ENCODE measurements at regions not wholly inside any gene's neighbourhood (a gene's known extent, or its start where the extent isn't known, plus 50 kb on each side); places are given as distances from the start of the nearest gene placed in this dataset.

GRCh38 chr9:18114559-18115475 is 359.1 kb upstream of the ADAMTSL1 start:
- intact Hi-C loops (cut with DNase I) = no loop called here
- DNase-seq = peak in 18 of 42 donors; percentile 4 to 52 (median 22)

- intact Hi-C loops (cut with DNase I) = no loop called here
- no peak for DNase-seq
These were observed 355.7 kb upstream of the ADAMTSL1 start for GRCh38 chr9:18118268-18118667.

- intact Hi-C loops (cut with DNase I) = no loop called here
- no peak for DNase-seq
These were observed 351.8 kb upstream of the ADAMTSL1 start for GRCh38 chr9:18122171-18122570.

GRCh38 chr9:18124760-18125159 is 349.2 kb upstream of the ADAMTSL1 start:
- no peak for DNase-seq
- intact Hi-C loops (cut with DNase I) = no loop called here

GRCh38 chr9:18126831-18127498 is 347.0 kb upstream of the ADAMTSL1 start:
- intact Hi-C loops (cut with DNase I) = no loop called here
- no peak for DNase-seq

- intact Hi-C loops (cut with DNase I) = no loop called here
- DNase-seq = no peak
These were observed 346.5 kb upstream of the ADAMTSL1 start for GRCh38 chr9:18127499-18127875.

GRCh38 chr9:18129809-18130334 is 344.1 kb upstream of the ADAMTSL1 start:
- DNase-seq = no peak
- intact Hi-C loops (cut with DNase I) = no loop called here

GRCh38 chr9:18136354-18136994 is 337.5 kb upstream of the ADAMTSL1 start:
- intact Hi-C loops (cut with DNase I) = no loop called here
- no peak for DNase-seq

GRCh38 chr9:18137815-18138214 is 336.1 kb upstream of the ADAMTSL1 start:
- DNase-seq = no peak
- intact Hi-C loops (cut with DNase I) = no loop called here

GRCh38 chr9:18138656-18139055 is 335.3 kb upstream of the ADAMTSL1 start:
- no peak for DNase-seq
- intact Hi-C loops (cut with DNase I) = no loop called here

GRCh38 chr9:18141681-18142080 is 332.3 kb upstream of the ADAMTSL1 start:
- DNase-seq = no peak
- intact Hi-C loops (cut with DNase I) = no loop called here

GRCh38 chr9:18143073-18143745 is 330.7 kb upstream of the ADAMTSL1 start:
- intact Hi-C loops (cut with DNase I) = no loop called here
- DNase-seq = peak in 8 of 42 donors; percentile 7 to 21 (median 12)

GRCh38 chr9:18146329-18146728 is 327.6 kb upstream of the ADAMTSL1 start:
- intact Hi-C loops (cut with DNase I) = no loop called here
- DNase-seq = no peak

GRCh38 chr9:18149471-18150011 is 324.4 kb upstream of the ADAMTSL1 start:
- no peak for DNase-seq
- intact Hi-C loops (cut with DNase I) = no loop called here

GRCh38 chr9:18154661-18155060 is 319.3 kb upstream of the ADAMTSL1 start:
- DNase-seq = no peak
- intact Hi-C loops (cut with DNase I) = no loop called here

GRCh38 chr9:18159254-18159653 is 314.7 kb upstream of the ADAMTSL1 start:
- intact Hi-C loops (cut with DNase I) = no loop called here
- no peak for DNase-seq

- intact Hi-C loops (cut with DNase I) = no loop called here
- DNase-seq = no peak
These were observed 310.8 kb upstream of the ADAMTSL1 start for GRCh38 chr9:18163146-18163545.

- no peak for DNase-seq
- intact Hi-C loops (cut with DNase I) = no loop called here
These were observed 306.2 kb upstream of the ADAMTSL1 start for GRCh38 chr9:18167733-18168132.

- DNase-seq = no peak
- intact Hi-C loops (cut with DNase I) = no loop called here
These were observed 300.0 kb upstream of the ADAMTSL1 start for GRCh38 chr9:18173923-18174322.

All from head of caudate nucleus (tissue), 42 donors.